GM18873 (cell line): ENCODE measurements at regions not wholly inside any gene's neighbourhood (a gene's known extent, or its start where the extent isn't known, plus 50 kb on each side); places are given as distances from the start of the nearest gene placed in this dataset.

Experiments used
- ATAC-seq: cut with Tn5 transposase; IDR thresholded peaks from one replicate; pipeline ENCODE4 v1.9.1; 2021; ENCODE audit warnings: mild to moderate bottlenecking, moderate library complexity, moderate number of reproducible peaks; ENCODE audit not compliant: unreplicated experiment, low FRiP score

DNA sequence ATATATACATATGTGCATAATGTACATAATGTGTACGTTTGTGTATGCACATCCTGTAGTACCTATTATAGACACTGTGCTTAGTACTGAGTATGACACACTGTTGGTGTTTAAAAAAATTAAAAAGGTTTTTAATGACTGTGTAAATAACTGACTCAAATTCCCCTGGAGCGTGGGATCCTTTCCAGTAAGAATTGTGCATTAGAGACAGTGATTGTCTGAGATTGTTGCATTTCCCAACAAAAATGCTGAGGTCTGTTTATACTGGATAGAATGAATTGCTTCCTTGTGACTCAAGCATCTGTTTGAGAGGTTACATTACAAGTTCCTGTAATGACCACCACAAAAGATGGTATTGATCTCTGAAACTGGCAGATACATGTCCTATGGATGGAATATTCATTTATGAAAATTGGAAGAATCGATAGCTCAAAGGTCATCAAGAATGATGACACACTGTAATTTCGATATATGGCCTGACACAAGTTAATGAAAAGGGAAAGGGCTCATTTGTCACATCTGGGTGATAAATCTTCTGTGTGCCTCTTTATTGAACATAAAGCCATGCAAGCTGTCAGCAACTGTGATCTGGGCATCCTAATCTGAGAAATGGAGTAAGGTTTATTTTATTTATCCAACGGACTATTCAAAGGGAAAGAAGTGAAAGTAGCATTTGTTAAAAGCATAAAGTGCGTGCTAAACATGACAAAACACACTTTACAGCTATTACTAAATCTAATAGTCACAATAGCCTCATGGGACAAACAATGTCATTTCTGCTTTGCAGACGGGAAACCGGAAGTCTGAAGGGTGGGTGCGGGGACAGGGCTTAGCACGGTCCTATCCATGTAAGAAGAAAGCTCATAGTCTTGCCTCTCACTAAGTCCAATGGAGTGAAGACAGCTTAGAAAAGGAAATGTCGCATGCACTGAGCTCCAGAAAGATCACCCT, 228.8 kb downstream of the CDH11 start:
- ATAC-seq: no peak

DNA sequence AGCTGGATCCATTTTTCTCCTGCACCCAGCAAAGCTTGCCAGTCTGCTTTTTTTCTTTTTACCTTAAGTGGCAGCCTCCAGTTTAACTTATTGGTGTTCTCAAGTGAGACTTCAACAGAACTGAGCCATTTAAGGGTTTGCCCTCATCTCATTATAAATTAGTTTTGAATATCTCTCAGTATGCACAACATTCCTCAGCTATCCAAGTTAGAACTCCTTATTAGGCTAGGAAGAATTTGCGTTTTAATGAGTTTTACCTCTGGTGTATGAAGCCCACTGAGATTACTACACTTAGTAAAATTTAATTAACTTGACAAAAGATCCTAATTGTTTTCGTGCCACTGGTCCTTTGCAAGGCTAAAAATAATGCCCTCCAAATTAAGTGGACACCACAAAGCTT, 232.4 kb downstream of the CDH11 start:
- ATAC-seq: no peak

- ATAC-seq: no peak
Observed at GRCh38 chr16:64887651-64888050, 234.2 kb downstream of the CDH11 start.

GRCh38 chr16:64882078-64882784, 239.6 kb downstream of the CDH11 start:
- ATAC-seq: no peak

- ATAC-seq: no peak
Observed at GRCh38 chr16:64880994-64881393, 240.9 kb downstream of the CDH11 start.

GRCh38 chr16:64880006-64880405, 241.9 kb downstream of the CDH11 start:
- ATAC-seq: no peak

DNA sequence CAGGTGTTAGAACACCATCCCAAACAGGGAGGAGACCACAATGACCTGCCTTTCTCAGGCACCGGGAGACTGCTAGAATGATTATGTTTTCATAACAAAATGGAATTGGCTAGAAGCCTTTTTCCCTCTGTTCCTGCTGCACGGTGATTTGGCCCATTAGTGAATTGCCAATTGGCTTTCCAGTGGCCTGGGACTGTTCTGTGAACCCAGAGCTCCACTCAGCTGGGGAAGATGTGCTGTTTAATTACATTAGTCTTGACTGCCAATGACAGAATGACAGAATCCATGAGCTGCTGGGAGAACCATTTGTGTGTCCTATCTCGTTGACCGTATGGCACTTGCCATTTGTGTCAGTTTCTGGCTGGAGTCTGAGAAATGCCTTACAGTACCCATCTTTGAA, 242.9 kb downstream of the CDH11 start:
- no peak for ATAC-seq

DNA sequence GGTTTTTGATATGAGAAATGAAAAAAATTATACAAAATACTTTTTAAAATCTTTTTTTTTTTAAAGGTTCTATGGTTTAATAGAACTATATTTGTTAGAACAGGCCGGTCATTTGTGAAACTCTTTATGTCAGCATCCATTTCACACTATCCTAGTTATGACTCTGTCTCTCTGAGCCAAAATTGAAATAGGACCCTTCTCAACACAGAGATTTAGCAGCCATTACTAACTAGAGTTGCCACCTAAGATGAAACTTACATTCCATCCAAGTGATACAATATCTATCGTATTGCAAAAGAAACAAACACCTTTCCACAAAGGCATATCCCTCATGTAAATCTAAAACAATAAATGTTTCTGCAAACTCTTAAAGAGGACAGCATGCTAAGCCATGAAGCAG, 249.8 kb downstream of the CDH11 start:
- no peak for ATAC-seq

GRCh38 chr16:64870859-64871258, 251.0 kb downstream of the CDH11 start:
- ATAC-seq: no peak

- ATAC-seq: no peak
Observed at GRCh38 chr16:64869781-64870180, 252.1 kb downstream of the CDH11 start.

GRCh38 chr16:64866021-64866420, 255.8 kb downstream of the CDH11 start:
- no peak for ATAC-seq

GRCh38 chr16:64865069-64865696, 256.7 kb downstream of the CDH11 start:
- ATAC-seq: no peak

DNA sequence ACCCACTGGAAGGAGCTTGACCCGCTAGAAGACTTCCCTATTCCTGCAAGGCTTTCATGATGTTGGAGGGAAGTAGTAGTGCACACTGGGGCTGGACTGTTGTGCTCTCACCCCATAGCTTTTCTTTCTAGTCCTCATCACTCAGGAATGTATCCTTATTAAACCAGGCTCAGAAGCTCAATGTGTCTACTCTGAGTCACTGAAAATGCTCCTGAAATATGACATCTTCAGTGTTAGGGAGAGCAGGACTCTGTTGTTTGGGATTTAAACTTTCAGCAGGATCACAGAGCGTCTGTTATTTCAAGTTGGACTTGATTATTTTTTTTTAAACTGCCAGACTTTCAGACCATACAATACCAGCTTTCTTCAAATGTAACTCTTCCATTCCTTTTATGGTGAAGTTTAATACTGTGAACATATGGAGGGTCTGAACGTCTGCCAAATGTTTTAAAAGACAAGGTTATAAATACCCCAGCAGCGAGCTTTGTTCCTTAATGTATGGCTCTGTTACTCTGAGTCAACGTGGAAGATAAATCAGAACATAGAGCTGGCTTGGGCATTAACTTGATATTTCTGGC, 257.5 kb downstream of the CDH11 start:
- ATAC-seq: no peak

GRCh38 chr16:64858076-64858475, 263.8 kb downstream of the CDH11 start:
- ATAC-seq: no peak

DNA sequence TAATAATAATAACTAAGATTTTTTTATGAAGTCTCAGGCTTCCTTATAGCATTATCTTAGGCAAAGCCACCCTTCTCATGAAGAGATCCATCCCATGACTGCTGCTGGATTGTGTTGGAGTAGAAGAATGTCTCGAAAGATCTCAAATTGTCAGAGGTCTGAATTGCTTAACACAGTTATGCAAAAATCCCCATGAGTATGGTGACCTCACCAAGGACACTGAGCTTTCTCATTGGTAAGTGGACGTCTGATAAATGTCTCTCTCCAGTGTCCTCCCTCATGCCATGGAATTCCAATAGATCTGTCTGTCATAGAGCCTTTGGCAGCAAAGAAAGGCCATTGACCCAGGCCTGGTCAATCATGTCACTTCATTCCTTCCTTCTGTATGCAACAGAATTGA, 264.5 kb downstream of the CDH11 start:
- ATAC-seq: no peak

DNA sequence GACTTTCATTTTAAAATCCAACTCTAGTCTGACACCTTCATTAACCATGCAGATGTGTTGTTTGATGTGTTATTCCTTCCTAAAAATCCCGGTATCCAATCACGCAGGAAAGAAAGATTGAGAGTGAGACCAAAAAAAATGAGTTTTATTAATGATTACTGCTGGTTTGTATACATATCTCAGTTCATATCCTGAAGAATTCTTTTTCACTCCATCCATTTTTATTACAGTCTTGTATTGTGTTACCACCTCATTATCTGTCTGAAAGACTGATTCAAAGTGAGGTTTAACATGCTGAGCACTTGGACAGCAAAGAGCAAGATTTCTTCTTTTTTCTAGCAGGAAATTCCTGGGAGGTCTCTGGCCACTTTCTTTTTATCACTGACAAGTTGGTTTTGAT, 268.3 kb downstream of the CDH11 start:
- no peak for ATAC-seq

- no peak for ATAC-seq
Observed at GRCh38 chr16:64846966-64847365, 274.9 kb downstream of the CDH11 start.

DNA sequence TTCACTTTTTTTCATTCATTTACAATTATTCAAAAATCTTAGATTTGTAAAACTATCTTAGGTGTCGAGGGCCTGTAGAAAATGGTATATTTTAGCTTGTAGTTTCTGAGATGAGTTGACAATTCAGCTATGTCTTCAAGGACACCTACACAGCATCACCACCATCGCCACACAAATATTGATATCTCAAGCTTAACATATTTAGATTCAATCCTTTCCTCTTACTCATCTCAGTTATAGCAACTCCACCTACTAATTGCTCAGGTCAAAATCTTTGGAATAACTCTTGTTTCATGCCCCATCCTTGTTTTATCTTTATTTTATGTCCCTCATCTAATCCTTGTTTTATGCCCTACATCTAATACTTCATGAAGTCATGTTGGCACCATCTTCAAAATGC, 276.8 kb downstream of the CDH11 start:
- no peak for ATAC-seq

DNA sequence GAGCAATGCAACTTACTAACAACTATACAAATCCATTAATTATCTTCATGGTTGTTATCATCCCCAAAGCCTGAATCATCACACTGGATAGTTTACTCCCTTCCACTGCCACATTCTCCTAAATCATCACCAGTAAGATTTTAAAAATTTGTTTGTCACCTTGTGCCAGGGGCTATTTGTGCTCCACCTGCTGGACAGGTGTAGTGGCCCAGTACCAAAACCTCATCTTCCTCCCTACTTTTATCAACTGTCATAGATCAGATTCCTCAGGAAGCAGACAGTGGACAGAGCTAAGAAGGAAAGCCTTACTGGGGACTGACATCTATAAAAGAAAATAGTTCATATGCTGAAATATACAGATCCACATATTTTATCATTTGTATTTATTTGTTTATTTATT, 280.4 kb downstream of the CDH11 start:
- ATAC-seq: no peak

GRCh38 chr16:64841071-64841470, 280.8 kb downstream of the CDH11 start:
- no peak for ATAC-seq

GRCh38 chr16:64830653-64831052, 291.2 kb downstream of the CDH11 start:
- no peak for ATAC-seq
